Skeletal muscle tissue (tissue), 3 donors: ENCODE measurements at regions not wholly inside any gene's neighbourhood (a gene's known extent, or its start where the extent isn't known, plus 50 kb on each side); places are given as distances from the start of the nearest gene placed in this dataset.

Source experiments
- H3K27ac ChIP-seq: one replicate; pipeline ENCODE4 v1.7.0; 2013; ENCODE audit warnings: mild to moderate bottlenecking, low read depth, low read length, inconsistent platforms
- H3K27me3 ChIP-seq, 3 donors: one replicate each; pipeline ENCODE4 v1.7.0; 2013; ENCODE audit warnings: low read length in 3 of 3; ENCODE audit not compliant: control insufficient read depth in 3 of 3, insufficient read depth in 3 of 3
- H3K36me3 ChIP-seq, 3 donors: one replicate each; pipeline ENCODE4 v1.7.0; 2013; ENCODE audit warnings: low read length in 3 of 3; ENCODE audit not compliant: control insufficient read depth in 3 of 3, insufficient read depth in 3 of 3
- H3K4me1 ChIP-seq, 3 donors: one replicate each; pipeline ENCODE4 v1.7.0; 2013; ENCODE audit warnings: low read length in 3 of 3, mild to moderate bottlenecking in 3 of 3; ENCODE audit not compliant: control insufficient read depth in 3 of 3, insufficient read depth in 3 of 3
- H3K4me3 ChIP-seq, 3 donors: one replicate each; pipeline ENCODE4 v1.7.0; 2013; ENCODE audit warnings: low read length in 3 of 3
- H3K9ac ChIP-seq, 3 donors: one replicate each; pipeline ENCODE4 v1.7.0; 2013; ENCODE audit warnings: low read length in 3 of 3, mild to moderate bottlenecking in 3 of 3, moderate library complexity in 2 of 3, low read depth in 1 of 3
- H3K9me3 ChIP-seq, 3 donors: one replicate each; pipeline ENCODE4 v1.7.0; 2013; ENCODE audit warnings: low read length in 3 of 3; ENCODE audit not compliant: control insufficient read depth in 3 of 3
- donor health status: Osteomylitis.

- no peaks in the 10 kb centered on the region for H3K4me1 ChIP-seq
- no peak overlapping the region for H3K9ac ChIP-seq
- H3K27me3 ChIP-seq = no peaks in the 10 kb centered on the region
- H3K27ac ChIP-seq = no peak overlapping the region
- H3K36me3 ChIP-seq = no peaks in the 10 kb centered on the region
- H3K4me3 ChIP-seq = no peak overlapping the region
- H3K9me3 ChIP-seq = no peaks in the 10 kb centered on the region
Observed at GRCh38 chr5:128591598-128592455, 53.8 kb upstream of the FBN2 start.

GRCh38 chr5:128596071-128596470 lies 58.0 kb upstream of the FBN2 start:
- Histone ChIP-seq H3K9ac (no peak overlapping the region), H3K9me3 (no peaks in the 10 kb centered on the region), H3K36me3 (no peaks in the 10 kb centered on the region), H3K27ac (no peak overlapping the region), H3K27me3 (no peaks in the 10 kb centered on the region), H3K4me1 (no peaks in the 10 kb centered on the region), H3K4me3 (no peak overlapping the region)

- Histone ChIP-seq H3K27ac (no peak overlapping the region), H3K9me3 (no peaks in the 10 kb centered on the region), H3K9ac (no peak overlapping the region), H3K4me3 (no peak overlapping the region), H3K27me3 (no peaks in the 10 kb centered on the region), H3K36me3 (no peaks in the 10 kb centered on the region), H3K4me1 (no peaks in the 10 kb centered on the region)
Observed at GRCh38 chr5:128597156-128597555, 59.1 kb upstream of the FBN2 start.

- Histone ChIP-seq H3K9ac (no peak overlapping the region), H3K4me3 (no peak overlapping the region), H3K4me1 (no peaks in the 10 kb centered on the region), H3K9me3 (peaks cover 0 to 5% (median 0%) of the 10 kb centered on the region in 3 donors), H3K36me3 (no peaks in the 10 kb centered on the region), H3K27ac (no peak overlapping the region), H3K27me3 (no peaks in the 10 kb centered on the region)
Observed at GRCh38 chr5:128613128-128613527, 75.1 kb upstream of the FBN2 start.

DNA sequence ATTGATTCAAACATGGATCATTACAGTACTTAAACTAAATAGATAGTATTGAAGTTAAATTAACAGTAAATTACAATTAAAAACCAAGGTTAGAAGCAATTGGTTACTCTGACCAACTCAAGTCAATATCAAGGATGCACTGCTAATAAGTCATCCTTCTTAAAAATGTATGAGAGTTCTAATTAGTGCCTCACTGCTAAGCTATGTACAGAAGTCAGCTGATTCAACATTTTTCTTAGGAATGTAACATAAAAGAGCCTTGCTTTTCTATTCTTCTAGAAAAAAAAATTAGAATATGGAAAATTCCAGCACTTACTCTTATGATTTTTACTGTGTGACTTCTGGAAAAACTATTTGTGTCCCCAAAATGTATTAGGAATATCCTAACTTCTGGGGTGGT lies 75.7 kb upstream of the FBN2 start:
- no peaks in the 10 kb centered on the region for H3K4me1 ChIP-seq
- no peaks in the 10 kb centered on the region for H3K27me3 ChIP-seq

GRCh38 chr5:128615578-128615977 lies 77.5 kb upstream of the FBN2 start:
- H3K27me3 ChIP-seq = no peaks in the 10 kb centered on the region
- no peaks in the 10 kb centered on the region for H3K4me1 ChIP-seq
- no peak overlapping the region for H3K9ac ChIP-seq
- no peaks in the 10 kb centered on the region for H3K36me3 ChIP-seq
- no peaks in the 10 kb centered on the region for H3K9me3 ChIP-seq
- no peak overlapping the region for H3K4me3 ChIP-seq
- no peak overlapping the region for H3K27ac ChIP-seq

More for the DNA sequence above, 75.7 kb upstream of the FBN2 start:
- Histone ChIP-seq H3K27ac (no peak overlapping the region), H3K9ac (no peak overlapping the region), H3K4me3 (no peak overlapping the region), H3K36me3 (no peaks in the 10 kb centered on the region), H3K9me3 (peaks cover 0 to under 1% (median 0%) of the 10 kb centered on the region in 3 donors)

GRCh38 chr5:128626536-128627090 lies 88.6 kb upstream of the FBN2 start:
- H3K4me1 ChIP-seq = no peaks in the 10 kb centered on the region
- H3K27ac ChIP-seq = no peak overlapping the region
- no peak overlapping the region for H3K9ac ChIP-seq
- no peaks in the 10 kb centered on the region for H3K9me3 ChIP-seq
- no peaks in the 10 kb centered on the region for H3K27me3 ChIP-seq
- no peak overlapping the region for H3K4me3 ChIP-seq
- H3K36me3 ChIP-seq = no peaks in the 10 kb centered on the region

DNA sequence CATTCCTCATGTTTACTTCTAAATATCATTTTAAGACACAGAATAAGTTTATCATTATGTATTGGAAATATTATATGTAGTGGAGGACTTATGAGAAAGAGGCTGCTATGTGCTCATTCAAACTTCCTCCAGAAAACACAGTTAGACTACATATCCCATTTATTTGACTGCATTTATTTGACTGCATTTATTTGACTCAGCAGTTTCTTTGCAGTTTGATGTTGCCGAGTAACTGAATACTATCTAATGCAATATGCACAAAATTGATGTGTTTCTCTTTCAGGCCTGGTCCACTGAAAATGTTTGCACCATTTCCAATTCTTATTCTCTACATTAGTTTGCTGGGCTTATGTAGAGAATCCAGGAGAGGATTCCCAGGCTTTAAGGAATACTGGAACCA lies 89.9 kb upstream of the FBN2 start:
- no peaks in the 10 kb centered on the region for H3K36me3 ChIP-seq
- no peak overlapping the region for H3K4me3 ChIP-seq
- H3K9ac ChIP-seq = no peak overlapping the region
- no peaks in the 10 kb centered on the region for H3K4me1 ChIP-seq
- no peaks in the 10 kb centered on the region for H3K27me3 ChIP-seq
- no peaks in the 10 kb centered on the region for H3K9me3 ChIP-seq
- H3K27ac ChIP-seq = no peak overlapping the region

GRCh38 chr5:128629157-128629556 lies 91.1 kb upstream of the FBN2 start:
- H3K4me3 ChIP-seq = no peak overlapping the region
- no peaks in the 10 kb centered on the region for H3K4me1 ChIP-seq
- H3K27ac ChIP-seq = no peak overlapping the region
- H3K27me3 ChIP-seq = no peaks in the 10 kb centered on the region
- H3K9me3 ChIP-seq = no peaks in the 10 kb centered on the region
- no peak overlapping the region for H3K9ac ChIP-seq
- H3K36me3 ChIP-seq = no peaks in the 10 kb centered on the region

DNA sequence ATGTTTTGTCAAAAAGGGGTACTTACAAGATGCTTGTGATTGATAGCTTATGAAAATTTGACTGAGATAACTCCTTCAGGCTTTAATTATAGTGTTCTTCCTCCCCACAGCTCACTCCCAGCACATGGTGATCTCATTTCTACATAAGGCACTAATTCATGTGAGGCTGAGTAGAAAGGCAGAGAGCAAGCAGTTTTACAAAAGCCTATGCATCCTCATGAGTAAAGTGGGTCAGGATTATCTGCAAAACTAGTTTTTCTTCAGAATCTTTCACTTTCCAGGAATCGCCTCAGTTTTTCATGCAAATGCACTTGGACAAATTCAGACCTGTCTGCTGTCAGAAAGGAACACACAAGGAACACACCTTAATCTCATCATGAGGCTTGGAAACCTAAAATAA lies 92.1 kb upstream of the FBN2 start:
- Histone ChIP-seq H3K36me3 (no peaks in the 10 kb centered on the region), H3K27ac (no peak overlapping the region), H3K4me3 (no peak overlapping the region), H3K4me1 (no peaks in the 10 kb centered on the region), H3K9ac (no peak overlapping the region), H3K27me3 (no peaks in the 10 kb centered on the region), H3K9me3 (no peaks in the 10 kb centered on the region)
